ENCODE measurements at regions not wholly inside any gene's neighbourhood (a gene's known extent, or its start where the extent isn't known, plus 50 kb on each side); places are given as distances from the start of the nearest gene placed in this dataset.
"Not testable (repeated sequence)": the region's sequence is repeated elsewhere in the genome, so short reads cannot be mapped to it uniquely, and the experiment has no call there.

DNA sequence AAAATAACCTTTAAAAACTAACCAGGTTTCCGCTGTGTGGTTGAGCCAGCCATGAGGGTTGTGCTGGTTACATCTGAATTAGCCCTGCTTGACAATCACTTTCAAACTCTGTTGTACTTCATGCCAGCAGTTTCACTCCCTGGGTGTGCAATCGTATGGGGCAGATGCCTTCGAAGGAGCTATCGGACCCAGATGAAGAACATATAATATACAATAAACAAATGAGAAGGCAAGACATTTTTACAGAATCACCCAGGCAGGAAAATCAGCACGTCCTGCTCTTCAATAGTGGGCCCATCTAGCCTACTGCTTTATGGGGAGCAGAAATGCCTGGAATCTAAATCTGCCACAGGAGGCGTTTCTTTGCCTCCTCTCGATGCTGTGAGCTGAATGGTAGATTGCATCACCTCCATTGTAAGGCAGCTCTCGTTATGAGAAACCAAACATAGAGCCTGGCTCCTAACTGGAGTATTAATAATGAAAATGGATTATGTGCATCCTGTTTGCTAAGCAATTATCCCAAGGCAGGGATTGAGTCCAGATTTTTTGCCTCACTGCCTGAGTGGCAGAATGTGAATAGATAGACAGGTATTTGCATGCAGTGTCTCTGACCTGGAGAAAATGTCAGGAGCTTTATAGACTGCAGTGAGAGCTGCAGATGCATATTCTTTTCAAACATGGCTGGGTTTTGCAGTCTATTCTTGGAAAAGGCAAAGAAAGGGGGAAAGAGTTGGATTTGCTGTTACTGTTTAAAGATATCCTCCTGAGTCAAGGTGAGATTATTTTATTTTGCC is 143.3 kb upstream of the SMARCA2 start:
- ATAC-seq (no peak), DNase-seq (no peak)
- intact Hi-C loops (cut with micrococcal nuclease), result no loop called here

GRCh38 chr9:1875251-1875851 is 139.8 kb upstream of the SMARCA2 start:
- intact Hi-C loops (cut with micrococcal nuclease), result no loop called here
- DNase-seq (no peak), ATAC-seq (no peak)

DNA sequence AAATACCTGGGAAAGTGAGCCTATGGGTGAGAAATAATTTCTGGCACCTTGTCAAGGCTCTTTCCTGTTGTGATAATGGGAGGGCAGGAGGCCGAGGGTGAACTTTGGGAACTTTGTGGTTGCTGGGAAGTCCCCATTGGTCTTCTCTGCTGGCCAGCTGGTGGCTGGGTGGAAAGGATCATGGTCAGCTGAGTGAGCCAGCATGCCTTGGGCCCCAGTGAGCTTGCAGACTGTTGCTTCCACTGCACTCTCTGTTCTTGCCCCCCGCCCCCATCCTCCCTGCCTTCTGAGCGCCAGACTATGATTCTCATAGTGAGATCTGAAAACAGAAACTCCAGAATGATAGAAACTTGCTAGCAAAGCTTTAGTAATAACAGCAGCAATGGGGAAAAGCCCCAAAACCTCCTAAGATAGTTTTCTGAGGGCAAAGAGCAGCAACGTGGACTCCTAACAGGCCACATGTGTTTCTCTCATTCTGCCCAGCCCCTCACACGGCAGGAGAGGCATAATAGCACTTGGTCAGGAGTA is 139.2 kb upstream of the SMARCA2 start:
- intact Hi-C loops (cut with micrococcal nuclease), result no loop called here
- no peak for ATAC-seq
- DNase-seq, result no peak

DNA sequence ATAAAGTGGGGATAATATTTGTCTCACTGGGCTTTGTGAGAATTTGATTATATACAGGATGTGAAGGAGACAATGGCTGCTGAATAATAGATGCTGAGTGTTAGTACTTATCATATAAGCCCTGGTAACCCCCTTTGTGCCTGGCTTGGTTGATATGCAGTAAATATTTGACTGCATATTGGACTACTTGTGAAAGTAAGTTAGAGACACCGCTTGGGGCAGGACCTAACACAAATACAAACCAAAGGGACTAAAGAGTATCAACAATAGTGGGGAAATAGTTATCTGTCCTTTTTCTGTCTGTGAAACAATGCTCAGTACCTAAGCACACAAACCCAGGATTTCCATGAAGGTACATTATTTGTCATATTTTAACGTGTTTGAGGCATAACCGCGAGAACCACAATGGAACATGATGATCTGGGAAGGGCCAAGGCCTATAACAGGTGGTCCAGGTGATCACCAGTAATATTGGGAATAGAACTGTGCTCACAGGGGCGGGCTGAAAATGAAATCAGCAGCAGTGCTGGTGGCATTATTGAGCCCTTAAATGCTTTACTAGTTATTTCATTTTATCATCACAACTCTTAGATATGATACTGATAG is 138.2 kb upstream of the SMARCA2 start:
- intact Hi-C loops (cut with micrococcal nuclease), result no loop called here
- ATAC-seq, result no peak
- no peak for DNase-seq

- intact Hi-C loops (cut with micrococcal nuclease), result no loop called here
These were observed 137.2 kb upstream of the SMARCA2 start for GRCh38 chr9:1877951-1878350.

GRCh38 chr9:1878811-1879210 is 136.3 kb upstream of the SMARCA2 start:
- no peak for DNase-seq
- intact Hi-C loops (cut with micrococcal nuclease), result no loop called here
- no peak for ATAC-seq

More at GRCh38 chr9:1877951-1878350, 137.2 kb upstream of the SMARCA2 start:
- no peak for DNase-seq
- ATAC-seq, result no peak

- intact Hi-C loops (cut with micrococcal nuclease), result no loop called here
- no peak for ATAC-seq
- no peak for DNase-seq
These were observed 135.6 kb upstream of the SMARCA2 start for GRCh38 chr9:1879501-1879900.

DNA sequence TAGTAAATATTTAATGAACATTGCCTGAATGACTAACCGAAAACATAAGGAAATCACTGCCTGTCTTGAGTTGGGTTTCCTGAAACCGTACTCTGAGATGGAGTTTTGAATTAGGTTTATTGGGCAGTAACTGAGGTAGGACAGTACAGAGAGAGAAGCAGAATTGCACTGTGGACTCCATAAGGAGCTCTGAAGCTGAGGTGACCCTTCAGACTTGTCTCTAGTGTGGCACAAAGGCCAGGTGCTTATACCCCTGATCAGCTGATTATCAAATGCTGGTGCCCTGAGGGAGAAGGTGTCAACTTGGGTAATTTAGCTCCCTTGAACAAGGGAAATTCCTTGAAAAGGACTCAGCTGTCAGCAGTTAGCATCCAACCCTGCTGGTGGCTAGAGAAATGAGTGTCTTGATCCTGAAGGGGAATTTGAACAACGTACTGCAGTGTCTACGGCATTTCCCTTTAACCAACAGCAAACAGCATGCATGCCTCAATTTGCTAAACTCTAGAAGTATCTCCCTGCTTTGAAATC is 135.0 kb upstream of the SMARCA2 start:
- ATAC-seq, result no peak

GRCh38 chr9:1881708-1882295 is 133.3 kb upstream of the SMARCA2 start:
- intact Hi-C loops (cut with micrococcal nuclease), result no loop called here
- no peak for ATAC-seq

More for the DNA sequence above, 135.0 kb upstream of the SMARCA2 start:
- no peak for DNase-seq
- intact Hi-C loops (cut with micrococcal nuclease), result no loop called here

DNA sequence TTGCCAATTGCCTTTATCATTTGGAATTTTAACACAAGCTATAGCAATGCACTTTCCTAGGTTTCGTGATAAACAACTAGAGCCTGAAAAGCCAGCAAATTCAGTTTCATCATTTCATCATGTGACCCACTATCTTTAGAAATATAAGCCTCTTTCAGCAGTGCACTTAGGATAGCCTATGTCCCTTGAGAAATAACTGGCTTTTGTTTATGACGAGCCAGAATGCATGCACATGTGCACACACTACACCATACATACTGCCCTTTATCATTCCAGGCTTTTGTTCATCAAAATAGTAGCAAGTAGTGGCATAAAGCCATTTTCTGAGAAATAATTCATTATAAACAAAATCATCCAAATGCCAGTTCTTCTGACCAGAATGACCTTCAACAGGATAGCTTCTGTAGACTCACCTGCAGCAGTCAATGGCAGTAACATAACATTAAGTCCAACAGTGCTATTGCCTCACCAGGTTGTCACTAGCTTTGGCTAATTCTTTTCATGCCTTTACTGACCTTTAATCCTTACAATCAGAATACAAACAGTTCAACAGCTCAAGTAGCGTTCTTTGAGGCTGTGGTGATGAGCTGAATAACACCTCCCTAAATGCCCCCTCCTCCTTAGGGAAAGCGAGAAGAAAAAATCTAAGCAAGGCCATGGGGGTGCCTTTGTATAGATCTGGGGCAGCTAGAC is 132.3 kb upstream of the SMARCA2 start:
- DNase-seq, result no peak
- ATAC-seq, result no peak
- intact Hi-C loops (cut with micrococcal nuclease), result no loop called here

More at GRCh38 chr9:1881708-1882295, 133.3 kb upstream of the SMARCA2 start:
- DNase-seq, result no peak

DNA sequence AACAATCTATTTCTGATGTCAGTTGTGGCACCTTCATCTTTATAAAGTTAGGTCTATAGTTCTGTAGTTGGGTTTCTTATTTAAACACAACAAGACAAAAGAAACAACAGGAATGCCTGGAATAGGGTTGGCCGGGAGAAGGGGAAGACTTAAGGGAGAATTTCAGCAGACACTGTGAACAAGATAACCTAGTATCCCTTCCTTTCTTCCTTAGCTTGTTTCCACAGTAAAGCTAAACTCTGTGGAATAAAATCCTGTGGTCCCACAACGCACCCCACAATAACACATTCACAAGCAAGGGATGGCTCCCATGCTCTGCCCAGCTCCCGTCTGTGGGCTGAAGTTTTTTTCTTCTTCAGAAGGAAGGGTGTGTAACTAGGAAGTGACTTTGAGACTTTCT is 124.9 kb upstream of the SMARCA2 start:
- ATAC-seq (no peak), DNase-seq (no peak)
- intact Hi-C loops (cut with micrococcal nuclease), result no loop called here

DNA sequence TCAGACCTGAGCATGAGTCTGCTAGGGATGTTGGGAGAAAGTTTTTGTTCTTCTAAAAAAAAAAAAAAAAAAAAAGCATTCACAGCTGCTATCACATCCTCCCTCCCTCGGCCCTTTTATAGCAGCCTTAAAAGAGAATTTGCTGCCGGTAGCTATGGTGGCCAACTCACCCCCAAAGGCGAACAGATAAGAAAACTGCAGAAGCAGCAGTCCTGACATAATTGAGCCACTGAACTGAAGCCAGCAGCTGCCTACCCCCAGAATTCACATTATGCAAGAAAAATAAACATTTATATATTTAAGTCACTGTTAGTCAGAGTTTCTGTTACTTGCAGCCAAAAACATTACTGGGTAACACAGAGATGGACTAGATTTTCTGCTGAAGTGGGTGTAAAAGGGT is 124.3 kb upstream of the SMARCA2 start:
- intact Hi-C loops (cut with micrococcal nuclease), result no loop called here
- DNase-seq (no peak), ATAC-seq (no peak)

DNA sequence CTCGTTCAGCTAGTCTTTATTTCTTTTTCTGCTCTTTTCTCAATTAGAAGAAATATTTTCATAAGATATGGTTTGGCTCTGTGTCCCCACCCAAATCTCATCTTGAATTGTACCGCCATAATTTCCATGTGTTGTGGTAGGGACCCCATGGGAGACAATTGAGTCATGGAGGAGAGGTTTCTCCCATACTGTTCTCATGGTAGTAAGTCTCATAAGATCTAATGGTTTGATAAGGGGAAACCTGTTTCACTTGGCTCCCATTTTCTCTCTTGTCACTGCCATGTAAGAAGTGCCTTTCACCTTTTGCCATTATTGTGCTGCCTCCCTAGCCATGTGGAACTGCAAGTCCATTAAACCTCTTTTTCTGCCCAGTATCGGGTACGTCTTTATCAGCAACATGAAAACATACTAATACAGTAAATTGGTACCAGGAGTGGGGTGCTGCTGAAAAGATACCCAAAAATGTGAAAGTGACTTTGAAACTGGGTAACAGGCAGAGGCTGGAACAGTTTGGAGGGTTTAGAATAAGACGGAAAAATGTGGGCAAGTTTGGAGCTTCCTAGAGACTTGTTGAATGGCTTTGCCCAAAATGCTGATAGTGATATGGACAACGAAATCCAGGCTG is 112.0 kb upstream of the SMARCA2 start:
- ATAC-seq; DNase-seq; intact Hi-C loops (cut with micrococcal nuclease): not testable (repeated sequence)

DNA sequence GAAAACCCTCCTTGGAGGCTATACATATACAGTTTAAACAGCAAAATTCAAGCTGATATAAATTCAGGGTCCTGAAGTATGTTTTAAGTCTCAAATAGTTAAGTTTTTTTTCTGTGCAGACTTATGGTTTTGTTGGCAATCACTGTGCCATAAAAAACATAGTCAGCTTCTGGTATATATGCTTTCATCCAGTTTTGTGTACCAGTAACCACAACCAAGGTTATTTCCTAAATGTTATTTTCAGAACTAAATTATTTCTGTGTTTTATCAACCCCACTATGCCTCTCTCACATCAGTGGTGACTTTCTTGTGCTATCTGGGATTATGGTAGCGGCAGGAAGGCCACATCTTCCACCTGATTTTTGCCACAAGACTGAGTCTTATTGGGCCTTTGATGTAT is 107.7 kb upstream of the SMARCA2 start:
- ATAC-seq (no peak), DNase-seq (no peak)
- intact Hi-C loops (cut with micrococcal nuclease), result no loop called here

DNA sequence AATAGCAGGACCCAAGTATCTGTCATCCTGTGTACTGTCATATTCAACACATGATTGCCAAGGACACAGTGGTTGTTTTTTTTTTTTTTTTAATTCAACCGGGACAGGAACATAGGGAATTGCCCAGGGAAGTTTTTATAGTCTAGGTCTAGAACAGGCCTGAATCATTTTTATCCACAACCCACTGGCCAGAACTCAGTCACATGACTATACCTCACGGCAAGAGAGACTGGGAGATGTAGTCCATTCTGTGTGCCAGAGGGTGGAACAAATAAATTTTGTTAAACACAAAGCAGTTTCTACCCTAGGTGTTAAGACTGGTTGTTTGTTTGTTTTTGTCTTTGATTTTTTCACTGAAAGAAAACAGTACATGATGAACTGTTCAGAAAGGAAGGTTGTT is 105.8 kb upstream of the SMARCA2 start:
- ATAC-seq, result no peak
- DNase-seq, result no peak
- intact Hi-C loops (cut with micrococcal nuclease), result no loop called here

GRCh38 chr9:1910269-1910811 is 104.8 kb upstream of the SMARCA2 start:
- ATAC-seq (no peak), DNase-seq (no peak)
- intact Hi-C loops (cut with micrococcal nuclease), result no loop called here

DNA sequence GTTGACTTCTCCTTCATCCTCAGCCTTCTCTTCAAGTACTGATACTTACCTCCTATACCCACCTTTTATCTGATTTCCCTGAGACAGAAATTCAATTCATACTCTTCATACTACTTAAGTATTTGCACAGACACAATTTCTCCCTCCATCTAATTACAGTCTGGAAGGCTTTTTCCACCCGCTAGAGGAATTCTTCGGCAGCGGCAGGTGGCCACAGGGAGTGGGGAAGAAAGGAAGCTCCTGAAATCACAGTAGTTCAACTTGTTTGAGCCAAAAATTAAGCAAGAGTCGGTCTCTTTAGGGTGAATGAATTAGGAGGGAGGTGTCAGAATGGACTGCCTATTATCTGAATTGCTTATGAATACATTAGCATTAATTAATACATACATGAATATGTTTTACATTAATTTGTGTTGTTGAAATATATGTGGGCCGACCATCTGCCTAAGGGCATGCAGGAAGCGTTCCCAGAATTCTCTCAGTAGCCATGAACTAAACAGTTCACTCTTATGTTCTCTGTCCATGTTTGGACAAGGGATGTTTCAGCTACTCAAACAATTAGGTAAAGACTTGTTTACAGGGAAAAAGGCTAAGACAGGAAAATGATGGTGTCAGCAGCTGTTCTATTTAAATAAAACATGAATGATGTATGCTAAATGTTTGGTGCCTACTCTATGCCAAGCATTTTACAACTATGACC is 101.4 kb upstream of the SMARCA2 start:
- DNase-seq (no peak), ATAC-seq (no peak)
- intact Hi-C loops (cut with micrococcal nuclease), result no loop called here

DNA sequence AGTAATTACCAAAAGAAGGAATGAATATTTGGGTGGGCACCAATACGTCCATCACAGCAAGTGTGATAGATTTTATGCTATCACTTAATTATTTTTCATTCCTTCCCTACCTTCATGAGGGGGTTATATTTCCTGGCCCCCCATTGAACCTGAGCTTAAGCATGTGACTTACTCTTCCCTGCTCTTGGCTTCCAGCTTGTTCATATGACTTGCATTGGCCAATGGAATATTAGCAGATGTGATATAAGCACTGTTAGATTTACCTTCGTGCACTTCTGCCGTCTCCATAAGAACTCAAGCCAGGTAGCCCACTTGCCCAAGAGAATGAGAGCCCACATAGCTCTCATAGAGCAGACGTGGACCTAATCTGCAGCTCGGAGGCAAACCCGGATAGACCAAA is 99.1 kb upstream of the SMARCA2 start:
- DNase-seq, result no peak
- intact Hi-C loops (cut with micrococcal nuclease), result no loop called here
- no peak for ATAC-seq
